ENCODE measurements at regions not wholly inside any gene's neighbourhood (a gene's known extent, or its start where the extent isn't known, plus 50 kb on each side); places are given as distances from the start of the nearest gene placed in this dataset.

- no peak for FAIRE-seq
- Histone ChIP-seq H3K4me2 (ENCODE audit: insufficient read depth, low read length) (no peak overlapping the region), H2AFZ (ENCODE audit: low read depth, low read length) (no peak overlapping the region), H3K4me1 (ENCODE audit: control insufficient read depth, extremely low read depth, insufficient read depth, low read length) (no peaks in the 10 kb centered on the region), H3K79me2 (ENCODE audit: control insufficient read depth, insufficient read depth, low read length) (no peaks in the 10 kb centered on the region), H3K9ac (replicated peaks; ENCODE audit: extremely low read depth, insufficient read depth, low read length) (no peak overlapping the region), H4K20me1 (replicated peaks; ENCODE audit: control insufficient read depth, extremely low read depth, insufficient read depth, low read length) (no peaks in the 10 kb centered on the region), H3K27me3 (ENCODE audit: control insufficient read depth in 2 of 2, insufficient read depth in 2 of 2, low read length in 2 of 2) (no peaks in the 10 kb centered on the region), H3K4me3 (replicated peaks in 1 of 3; ENCODE audit: insufficient read depth in 1 of 3, low read depth in 1 of 3, low read length in 3 of 3) (no peak overlapping the region), H3K36me3 (ENCODE audit: control insufficient read depth in 2 of 2, extremely low read depth in 1 of 2, insufficient read depth in 2 of 2, low read length in 2 of 2) (no peaks in the 10 kb centered on the region), H3K9me3 (replicated peaks; ENCODE audit: control insufficient read depth, insufficient read depth, low read length) (no peaks in the 10 kb centered on the region), H3K9me1 (replicated peaks; ENCODE audit: control insufficient read depth, extremely low read depth, insufficient read depth, low read length) (no peaks in the 10 kb centered on the region), H3K27ac (ENCODE audit: insufficient read depth, low read depth, low read length) (no peak overlapping the region)
- POLR2A ChIA-PET: interaction anchor here (0.6 kb wide), 1 partner anchor 110 kb away, joined by 4 read pairs; no protein-coding TSS in a partner anchor
- TF ChIP-seq MYC (IDR thresholded peaks at IDR 0.05; ENCODE audit: low read depth, low read length) (no peak), JUN (IDR thresholded peaks at IDR 0.05; ENCODE audit: borderline replicate concordance, insufficient read depth, insufficient read length, low read depth) (peak; percentile 35), FOS (IDR thresholded peaks at IDR 0.05; ENCODE audit: borderline replicate concordance, insufficient read depth, low read length) (no peak)
- intact Hi-C loops (cut with micrococcal nuclease) (no loop called here), dilution Hi-C loops (cut with MboI; ENCODE audit: extremely low pct_ligation_motif_present, low sequenced_read_pairs) (no loop called here)
- BruUV-seq (replicated peaks): no TSS peak
- CTCF ChIA-PET: interaction anchor here (0.7 kb wide), 2 partner anchors 10 to 17 kb away, joined by 3 read pairs; no protein-coding TSS in a partner anchor
- DNase-seq (ENCODE audit: low read depth, low spot score): no peak
Measured at GRCh38 chr2:111239581-111240249, 119.0 kb downstream of the BCL2L11 start.

- FAIRE-seq (no peak), DNase-seq (ENCODE audit: low read depth, low spot score) (no peak)
- Histone ChIP-seq H3K4me3 (replicated peaks in 1 of 3; ENCODE audit: insufficient read depth in 1 of 3, low read depth in 1 of 3, low read length in 3 of 3) (no peak overlapping the region), H2AFZ (ENCODE audit: low read depth, low read length) (no peak overlapping the region), H3K9me3 (replicated peaks; ENCODE audit: control insufficient read depth, insufficient read depth, low read length) (no peaks in the 10 kb centered on the region), H3K27me3 (ENCODE audit: control insufficient read depth in 2 of 2, insufficient read depth in 2 of 2, low read length in 2 of 2) (no peaks in the 10 kb centered on the region), H3K4me1 (ENCODE audit: control insufficient read depth, extremely low read depth, insufficient read depth, low read length) (no peaks in the 10 kb centered on the region), H3K27ac (ENCODE audit: insufficient read depth, low read depth, low read length) (no peak overlapping the region), H4K20me1 (replicated peaks; ENCODE audit: control insufficient read depth, extremely low read depth, insufficient read depth, low read length) (no peaks in the 10 kb centered on the region), H3K9ac (replicated peaks; ENCODE audit: extremely low read depth, insufficient read depth, low read length) (no peak overlapping the region), H3K4me2 (ENCODE audit: insufficient read depth, low read length) (no peak overlapping the region), H3K79me2 (ENCODE audit: control insufficient read depth, insufficient read depth, low read length) (no peaks in the 10 kb centered on the region), H3K36me3 (ENCODE audit: control insufficient read depth in 2 of 2, extremely low read depth in 1 of 2, insufficient read depth in 2 of 2, low read length in 2 of 2) (peaks cover 0 to 3% of the 10 kb centered on the region in 2 experiments), H3K9me1 (replicated peaks; ENCODE audit: control insufficient read depth, extremely low read depth, insufficient read depth, low read length) (no peaks in the 10 kb centered on the region)
- ChIA-PET CTCF (no interaction called here), POLR2A (no interaction called here)
- intact Hi-C loops (cut with micrococcal nuclease): no loop called here
- BruUV-seq (replicated peaks): no TSS peak
- dilution Hi-C loops (cut with MboI; ENCODE audit: extremely low pct_ligation_motif_present, low sequenced_read_pairs): no loop called here
- TF ChIP-seq FOS (IDR thresholded peaks at IDR 0.05; ENCODE audit: borderline replicate concordance, insufficient read depth, low read length) (no peak), GATA2 (IDR thresholded peaks at IDR 0.05; ENCODE audit: insufficient read depth, insufficient read length, low read depth, low read length) (no peak), MYC (IDR thresholded peaks at IDR 0.05; ENCODE audit: low read depth, low read length) (no peak), JUN (IDR thresholded peaks at IDR 0.05; ENCODE audit: borderline replicate concordance, insufficient read depth, insufficient read length, low read depth) (no peak), POLR2AphosphoS5 (IDR thresholded peaks at IDR 0.05; ENCODE audit: insufficient read depth, low read depth, low read length) (no peak), EZH2 (IDR thresholded peaks at IDR 0.05; ENCODE audit: borderline replicate concordance, low read depth, low read length, severe bottlenecking) (no peak), POLR2A (IDR thresholded peaks at IDR 0.05; ENCODE audit: low read depth, low read length) (no peak)
- TF ChIP-seq, protein P1, sequence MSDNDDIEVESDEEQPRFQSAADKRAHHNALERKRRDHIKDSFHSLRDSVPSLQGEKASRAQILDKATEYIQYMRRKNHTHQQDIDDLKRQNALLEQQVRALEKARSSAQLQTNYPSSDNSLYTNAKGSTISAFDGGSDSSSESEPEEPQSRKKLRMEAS (IDR thresholded peaks at IDR 0.05; ENCODE audit: insufficient read depth, insufficient read length): no peak
- TF ChIP-seq, protein P2, sequence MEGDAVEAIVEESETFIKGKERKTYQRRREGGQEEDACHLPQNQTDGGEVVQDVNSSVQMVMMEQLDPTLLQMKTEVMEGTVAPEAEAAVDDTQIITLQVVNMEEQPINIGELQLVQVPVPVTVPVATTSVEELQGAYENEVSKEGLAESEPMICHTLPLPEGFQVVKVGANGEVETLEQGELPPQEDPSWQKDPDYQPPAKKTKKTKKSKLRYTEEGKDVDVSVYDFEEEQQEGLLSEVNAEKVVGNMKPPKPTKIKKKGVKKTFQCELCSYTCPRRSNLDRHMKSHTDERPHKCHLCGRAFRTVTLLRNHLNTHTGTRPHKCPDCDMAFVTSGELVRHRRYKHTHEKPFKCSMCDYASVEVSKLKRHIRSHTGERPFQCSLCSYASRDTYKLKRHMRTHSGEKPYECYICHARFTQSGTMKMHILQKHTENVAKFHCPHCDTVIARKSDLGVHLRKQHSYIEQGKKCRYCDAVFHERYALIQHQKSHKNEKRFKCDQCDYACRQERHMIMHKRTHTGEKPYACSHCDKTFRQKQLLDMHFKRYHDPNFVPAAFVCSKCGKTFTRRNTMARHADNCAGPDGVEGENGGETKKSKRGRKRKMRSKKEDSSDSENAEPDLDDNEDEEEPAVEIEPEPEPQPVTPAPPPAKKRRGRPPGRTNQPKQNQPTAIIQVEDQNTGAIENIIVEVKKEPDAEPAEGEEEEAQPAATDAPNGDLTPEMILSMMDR (IDR thresholded peaks at IDR 0.05; ENCODE audit: extremely low read depth in 1 of 2, insufficient read depth in 1 of 2, low read depth in 1 of 2, low read length in 2 of 2): no peak
Measured at GRCh38 chr2:111243295-111243694, 122.6 kb downstream of the BCL2L11 start.
